Stomach (tissue), 8 donors: ENCODE measurements at regions not wholly inside any gene's neighbourhood (a gene's known extent, or its start where the extent isn't known, plus 50 kb on each side); places are given as distances from the start of the nearest gene placed in this dataset.

Experiments
- DNase-seq, 2 donors: peaks; one replicate each; pipeline versions ENCODE4 v3.0.0 to v3.0.0-alpha.2; 2013 to 2019
- H3K27ac ChIP-seq, 5 donors: fragments of 200-600 bp in 4 of 5; sonication (generic) in 4 of 5; one replicate each; pipeline ENCODE4 v1.5.1; 2013 to 2019; ENCODE audit warnings: mild to moderate bottlenecking in 1 of 5, moderate library complexity in 1 of 5
- H3K27me3 ChIP-seq, 3 donors: fragments of 200-600 bp; sonication (generic); one replicate each; pipeline ENCODE4 v1.5.1; 2017 to 2019; ENCODE audit warnings: mixed run types in 1 of 3
- H3K36me3 ChIP-seq, 4 donors: fragments of 200-600 bp; sonication (generic); 1 replicate in 3 of 4; 2 replicates in 1 of 4; pipeline ENCODE4 v1.5.1; 2016 to 2019
- H3K4me1 ChIP-seq, 4 donors: fragments of 200-600 bp; sonication (generic); one replicate each; pipeline ENCODE4 v1.5.1; 2016 to 2019
- H3K4me3 ChIP-seq, 4 donors: fragments of 200-600 bp; sonication (generic) in 3 of 4; one replicate each; pipeline ENCODE4 v1.5.1; 2016 to 2019; ENCODE audit warnings: mild to moderate bottlenecking in 1 of 4
- H3K9me3 ChIP-seq, 4 donors: fragments of 200-600 bp; sonication (generic); one replicate each; pipeline ENCODE4 v1.5.1; 2016 to 2019
- EP300 ChIP-seq: sonication (generic); formaldehyde crosslinking; IDR thresholded peaks from one replicate; pipeline ENCODE4 v1.6.1; 2017; ENCODE audit warnings: antibody characterized with exemption
- POLR2A ChIP-seq, 4 donors: fragments of 450-650 bp; IDR thresholded peaks; one replicate each; pipeline ENCODE4 v1.6.1; 2016; ENCODE audit warnings: antibody characterized with exemption in 4 of 4, control low read depth in 2 of 4, mild to moderate bottlenecking in 1 of 4, moderate library complexity in 1 of 4
- POLR2AphosphoS5 ChIP-seq, 3 donors: sonication (generic); formaldehyde crosslinking; IDR thresholded peaks; one replicate each; pipeline ENCODE4 v1.6.1; 2016; ENCODE audit warnings: antibody characterized with exemption in 3 of 3
- WGBS, 5 donors: extraction: QIAGEN DNeasy Blood & Tissue Kit in 3 of 5; methylation state at CpG; one replicate each; pipeline versions ENCODE4 v1.1.5 to v1.1.7; 2013 to 2018; 5-methylcytosine and 5-hydroxymethylcytosine counted together
- intact Hi-C: fragments of 100-400 bp; cut with DNase I; formaldehyde crosslinking; loops from one replicate; pipeline ENCODE4 v1.15.1; 2023; ENCODE audit warnings: low total_unique reads
- TF ChIP-seq, protein P1 (sequence below), 7 experiments: fragments of 450-650 bp in 4 of 7; fragments of 200-600 bp in 3 of 7; sonication (generic) in 3 of 7; IDR thresholded peaks; one replicate each; pipeline ENCODE4 v1.5.1; 2016 to 2019; ENCODE audit warnings: antibody characterized with exemption in 7 of 7, control low read depth in 2 of 7, mild to moderate bottlenecking in 1 of 7
- donor health status: healthy with polysubstance abuse.
- donor health status: Bipolar disorder and iron deficiency.
- donor health status: healthy.

DNA sequence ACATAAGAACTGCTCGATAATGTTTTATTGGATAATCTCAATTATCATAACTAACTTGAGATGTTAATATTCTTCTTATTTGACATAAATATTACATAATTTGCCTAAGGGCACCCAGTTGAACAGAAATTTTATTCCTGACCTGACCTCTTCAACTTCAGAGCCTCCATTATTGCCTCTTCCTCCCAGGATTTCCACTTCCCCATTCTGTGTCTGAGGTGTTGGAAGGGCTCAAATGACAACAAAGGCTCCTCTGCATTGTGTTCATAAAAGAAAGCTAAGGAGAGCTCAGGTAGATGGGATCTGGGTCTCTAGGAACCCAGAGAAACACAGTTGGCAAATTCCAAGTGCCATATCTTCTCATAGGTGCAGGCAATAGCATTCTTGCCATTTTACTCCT lies 61.2 kb upstream of the ARHGAP20 start:
- Histone ChIP-seq H3K9me3 (no peaks in the 10 kb centered on the region), H3K4me1 (peaks cover 5 to 20% (median 18%) of the 10 kb centered on the region in 4 donors), H3K36me3 (no peaks in the 10 kb centered on the region), H3K27me3 (no peaks in the 10 kb centered on the region), H3K27ac (no peak overlapping the region), H3K4me3 (no peak overlapping the region)
- DNase-seq, result no peak
- intact Hi-C loops, result no loop called here
- TF ChIP-seq, protein P1, sequence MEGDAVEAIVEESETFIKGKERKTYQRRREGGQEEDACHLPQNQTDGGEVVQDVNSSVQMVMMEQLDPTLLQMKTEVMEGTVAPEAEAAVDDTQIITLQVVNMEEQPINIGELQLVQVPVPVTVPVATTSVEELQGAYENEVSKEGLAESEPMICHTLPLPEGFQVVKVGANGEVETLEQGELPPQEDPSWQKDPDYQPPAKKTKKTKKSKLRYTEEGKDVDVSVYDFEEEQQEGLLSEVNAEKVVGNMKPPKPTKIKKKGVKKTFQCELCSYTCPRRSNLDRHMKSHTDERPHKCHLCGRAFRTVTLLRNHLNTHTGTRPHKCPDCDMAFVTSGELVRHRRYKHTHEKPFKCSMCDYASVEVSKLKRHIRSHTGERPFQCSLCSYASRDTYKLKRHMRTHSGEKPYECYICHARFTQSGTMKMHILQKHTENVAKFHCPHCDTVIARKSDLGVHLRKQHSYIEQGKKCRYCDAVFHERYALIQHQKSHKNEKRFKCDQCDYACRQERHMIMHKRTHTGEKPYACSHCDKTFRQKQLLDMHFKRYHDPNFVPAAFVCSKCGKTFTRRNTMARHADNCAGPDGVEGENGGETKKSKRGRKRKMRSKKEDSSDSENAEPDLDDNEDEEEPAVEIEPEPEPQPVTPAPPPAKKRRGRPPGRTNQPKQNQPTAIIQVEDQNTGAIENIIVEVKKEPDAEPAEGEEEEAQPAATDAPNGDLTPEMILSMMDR (IDR thresholded peaks at IDR 0.05), result no peak
- TF ChIP-seq POLR2A (IDR thresholded peaks at IDR 0.05) (no peak), POLR2AphosphoS5 (IDR thresholded peaks at IDR 0.05) (no peak), EP300 (no peak)
- 78 to 94% (median 91%) methylated on average over 1 of the region's 1 CpG for WGBS, 5 donors

DNA sequence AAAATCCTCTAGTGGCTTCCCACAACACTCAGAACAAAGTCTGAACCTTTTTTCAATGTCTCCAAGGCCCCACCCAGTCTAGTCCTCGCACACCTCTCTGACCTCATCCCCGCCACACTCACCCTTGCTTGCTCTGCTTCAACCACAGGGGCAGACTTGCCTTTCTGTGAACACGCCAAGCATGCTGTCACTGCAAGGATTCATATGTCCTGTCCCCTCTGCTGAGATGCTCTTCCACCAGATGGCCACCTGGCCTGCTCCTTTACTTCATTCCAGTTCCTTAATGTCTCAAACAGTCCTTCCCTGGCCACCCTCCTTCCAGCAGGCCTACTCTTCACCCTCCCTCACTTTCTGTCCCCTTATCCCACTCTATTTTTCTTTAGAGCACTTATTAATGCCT lies 60.6 kb upstream of the ARHGAP20 start:
- no peak for DNase-seq
- Histone ChIP-seq H3K4me3 (no peak overlapping the region), H3K9me3 (no peaks in the 10 kb centered on the region), H3K36me3 (no peaks in the 10 kb centered on the region), H3K27me3 (no peaks in the 10 kb centered on the region), H3K4me1 (peaks cover 1 to 14% (median 12%) of the 10 kb centered on the region in 4 donors), H3K27ac (no peak overlapping the region)
- WGBS, 5 donors, result 85 to 92% (median 86%) methylated on average over 3 of the region's 3 CpGs
- TF ChIP-seq EP300 (no peak), POLR2AphosphoS5 (IDR thresholded peaks at IDR 0.05) (no peak), POLR2A (IDR thresholded peaks at IDR 0.05) (no peak)
- TF ChIP-seq, protein P1 (IDR thresholded peaks at IDR 0.05), result no peak
- intact Hi-C loops, result no loop called here

DNA sequence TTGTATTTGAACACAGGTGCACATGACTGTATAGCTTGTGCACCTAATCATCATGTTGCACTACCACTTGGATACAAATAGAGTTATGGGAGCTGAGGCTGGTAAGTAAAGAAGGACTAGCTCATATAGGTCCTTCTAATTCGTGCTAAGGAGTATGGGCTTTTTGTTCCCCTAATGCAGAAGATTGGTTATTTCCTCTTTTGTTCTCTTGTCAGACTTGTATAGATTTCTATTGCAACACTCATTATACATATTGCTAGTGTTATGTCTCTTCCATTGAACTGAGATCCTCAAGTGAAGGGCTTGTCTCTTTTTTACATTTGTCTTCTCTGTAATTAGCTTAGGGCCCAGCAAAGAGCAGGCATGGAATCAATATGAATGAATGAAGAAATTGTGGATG lies 54.1 kb upstream of the ARHGAP20 start:
- intact Hi-C loops, result no loop called here
- 42 to 95% (median 61%) methylated on average over 1 of the region's 1 CpG for WGBS, 5 donors
- Histone ChIP-seq H3K27me3 (no peaks in the 10 kb centered on the region), H3K4me3 (no peak overlapping the region), H3K4me1 (peaks cover 7 to 29% (median 23%) of the 10 kb centered on the region in 4 donors), H3K9me3 (no peaks in the 10 kb centered on the region), H3K36me3 (no peaks in the 10 kb centered on the region), H3K27ac (no peak overlapping the region)
- no peak for DNase-seq
- no peak for TF ChIP-seq POLR2AphosphoS5 (IDR thresholded peaks at IDR 0.05)
- no peak for TF ChIP-seq EP300
- no peak for TF ChIP-seq POLR2A (IDR thresholded peaks at IDR 0.05)
- TF ChIP-seq, protein P1 (IDR thresholded peaks at IDR 0.05), result no peak

DNA sequence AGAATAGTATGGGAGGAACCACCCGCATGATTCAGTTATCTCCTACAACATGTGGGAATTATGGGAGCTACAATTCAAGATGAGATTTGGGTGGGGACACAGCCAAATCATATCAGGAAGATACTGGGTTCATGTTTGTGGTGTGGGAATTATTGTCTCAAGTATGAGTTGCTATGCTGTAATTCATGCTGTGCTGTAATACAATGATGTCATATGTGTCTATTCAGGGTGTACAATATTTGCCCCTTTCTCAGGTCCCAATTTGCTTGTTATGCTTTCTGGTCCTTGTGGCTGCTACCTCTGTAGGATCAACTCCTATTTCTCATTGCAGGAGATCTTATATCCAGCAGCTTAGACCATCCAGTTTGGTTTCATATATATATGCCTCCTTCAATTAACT lies 52.2 kb upstream of the ARHGAP20 start:
- H3K36me3 ChIP-seq, result no peaks in the 10 kb centered on the region
- intact Hi-C loops, result no loop called here
- DNase-seq, result no peak
- 87 to 96% (median 90%) methylated on average over 1 of the region's 1 CpG for WGBS, 5 donors
- H3K9me3 ChIP-seq, result no peaks in the 10 kb centered on the region
- no peak for TF ChIP-seq EP300
- no peak for TF ChIP-seq POLR2A (IDR thresholded peaks at IDR 0.05)
- TF ChIP-seq, protein P1 (IDR thresholded peaks at IDR 0.05), result no peak
- no peak for TF ChIP-seq POLR2AphosphoS5 (IDR thresholded peaks at IDR 0.05)
- peaks cover 12 to 46% (median 33%) of the 10 kb centered on the region in 4 donors for H3K4me1 ChIP-seq
- no peak overlapping the region for H3K27ac ChIP-seq
- H3K4me3 ChIP-seq, result no peak overlapping the region
- no peaks in the 10 kb centered on the region for H3K27me3 ChIP-seq
